PC-3 (cell line): ENCODE measurements at regions not wholly inside any gene's neighbourhood (a gene's known extent, or its start where the extent isn't known, plus 50 kb on each side); places are given as distances from the start of the nearest gene placed in this dataset.

ENCODE experiments used
- EZH2 ChIP-seq: fragments of 300-600 bp; sonication (generic); IDR thresholded peaks from one replicate; pipeline ENCODE4 v1.6.1; 2017; ENCODE audit warnings: antibody characterized with exemption, mild to moderate bottlenecking, low read length; ENCODE audit not compliant: unreplicated experiment
- EZH2phosphoT487 ChIP-seq: fragments of 300-600 bp; sonication (generic); IDR thresholded peaks from 2 replicates; pipeline ENCODE4 v1.6.1; 2018; ENCODE audit warnings: mild to moderate bottlenecking, antibody characterized with exemption, low read length, borderline replicate concordance
- TF ChIP-seq, protein P1 (sequence below): fragments of 300-600 bp; sonication (generic); conservative IDR thresholded peaks from 2 replicates; pipeline ENCODE4 v1.5.1; 2017; ENCODE audit warnings: antibody characterized with exemption, low read depth, mild to moderate bottlenecking, low read length

GRCh38 chr10:22086730-22087401 is 83.3 kb upstream of the DNAJC1 start:
- TF ChIP-seq EZH2 = no peak
- TF ChIP-seq, protein P1, sequence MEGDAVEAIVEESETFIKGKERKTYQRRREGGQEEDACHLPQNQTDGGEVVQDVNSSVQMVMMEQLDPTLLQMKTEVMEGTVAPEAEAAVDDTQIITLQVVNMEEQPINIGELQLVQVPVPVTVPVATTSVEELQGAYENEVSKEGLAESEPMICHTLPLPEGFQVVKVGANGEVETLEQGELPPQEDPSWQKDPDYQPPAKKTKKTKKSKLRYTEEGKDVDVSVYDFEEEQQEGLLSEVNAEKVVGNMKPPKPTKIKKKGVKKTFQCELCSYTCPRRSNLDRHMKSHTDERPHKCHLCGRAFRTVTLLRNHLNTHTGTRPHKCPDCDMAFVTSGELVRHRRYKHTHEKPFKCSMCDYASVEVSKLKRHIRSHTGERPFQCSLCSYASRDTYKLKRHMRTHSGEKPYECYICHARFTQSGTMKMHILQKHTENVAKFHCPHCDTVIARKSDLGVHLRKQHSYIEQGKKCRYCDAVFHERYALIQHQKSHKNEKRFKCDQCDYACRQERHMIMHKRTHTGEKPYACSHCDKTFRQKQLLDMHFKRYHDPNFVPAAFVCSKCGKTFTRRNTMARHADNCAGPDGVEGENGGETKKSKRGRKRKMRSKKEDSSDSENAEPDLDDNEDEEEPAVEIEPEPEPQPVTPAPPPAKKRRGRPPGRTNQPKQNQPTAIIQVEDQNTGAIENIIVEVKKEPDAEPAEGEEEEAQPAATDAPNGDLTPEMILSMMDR = no peak
- TF ChIP-seq EZH2phosphoT487 = no peak
